BE2C (cell line): ENCODE measurements at regions not wholly inside any gene's neighbourhood (a gene's known extent, or its start where the extent isn't known, plus 50 kb on each side); places are given as distances from the start of the nearest gene placed in this dataset.

Experiments
- DNase-seq: peaks from one replicate; pipeline ENCODE4 v3.0.0-alpha.2; 2020
- H3K27me3 ChIP-seq: fragments of 250-450 bp; sonication (Bioruptor Pico); 2 replicates; pipeline ENCODE4 v1.5.1; 2020; ENCODE audit warnings: mild to moderate bottlenecking
- H3K36me3 ChIP-seq: fragments of 250-450 bp; sonication (Bioruptor Pico); 2 replicates; pipeline ENCODE4 v1.5.1; 2020; ENCODE audit warnings: mild to moderate bottlenecking
- H3K4me1 ChIP-seq: fragments of 250-450 bp; sonication (Bioruptor Pico); 2 replicates; pipeline ENCODE4 v1.5.1; 2020
- H3K4me3 ChIP-seq: 2 replicates; pipeline ENCODE4 v1.5.1; 2011; ENCODE audit warnings: low read depth, low read length
- H3K9me3 ChIP-seq: fragments of 250-450 bp; sonication (Bioruptor Pico); 2 replicates; pipeline ENCODE4 v1.5.1; 2020
- CTCF ChIP-seq: IDR thresholded peaks from 2 replicates; pipeline ENCODE4 v1.5.1; 2012; ENCODE audit warnings: mild to moderate bottlenecking, low read depth, low read length

GRCh38 chr22:26901198-26901816 is 243.9 kb downstream of the MIAT start:
- no peaks in the 10 kb centered on the region for H3K9me3 ChIP-seq
- H3K27me3 ChIP-seq, result no peaks in the 10 kb centered on the region; the same call in 1 of the 2 replicates
- H3K36me3 ChIP-seq, result no peaks in the 10 kb centered on the region
- no peak for DNase-seq
- no peak overlapping the region for H3K4me3 ChIP-seq
- no peaks in the 10 kb centered on the region for H3K4me1 ChIP-seq
- no peak for TF ChIP-seq CTCF

- H3K4me1 ChIP-seq, result no peaks in the 10 kb centered on the region
- DNase-seq, result no peak
- H3K36me3 ChIP-seq, result no peaks in the 10 kb centered on the region
- no peaks in the 10 kb centered on the region; the same call in 1 of the 2 replicates for H3K27me3 ChIP-seq
- no peaks in the 10 kb centered on the region for H3K9me3 ChIP-seq
- no peak for TF ChIP-seq CTCF
- H3K4me3 ChIP-seq, result no peak overlapping the region
Measured at GRCh38 chr22:26902401-26903029, 245.1 kb downstream of the MIAT start.

- no peaks in the 10 kb centered on the region; the same call in 1 of the 2 replicates for H3K27me3 ChIP-seq
- H3K4me3 ChIP-seq, result no peak overlapping the region
- H3K9me3 ChIP-seq, result no peaks in the 10 kb centered on the region
- H3K4me1 ChIP-seq, result no peaks in the 10 kb centered on the region
- TF ChIP-seq CTCF, result no peak
- DNase-seq, result no peak
- H3K36me3 ChIP-seq, result no peaks in the 10 kb centered on the region
Measured at GRCh38 chr22:26903030-26903856, 245.9 kb downstream of the MIAT start.

GRCh38 chr22:26904483-26904882 is 247.1 kb downstream of the MIAT start:
- no peak for TF ChIP-seq CTCF

GRCh38 chr22:26905076-26905475 is 247.7 kb downstream of the MIAT start:
- Histone ChIP-seq H3K36me3 (no peaks in the 10 kb centered on the region), H3K4me1 (no peaks in the 10 kb centered on the region), H3K4me3 (no peak overlapping the region), H3K27me3 (no peaks in the 10 kb centered on the region; the same call in 1 of the 2 replicates), H3K9me3 (no peaks in the 10 kb centered on the region)
- no peak for DNase-seq
- TF ChIP-seq CTCF, result no peak

More at GRCh38 chr22:26904483-26904882, 247.1 kb downstream of the MIAT start:
- Histone ChIP-seq H3K4me1 (no peaks in the 10 kb centered on the region), H3K4me3 (no peak overlapping the region), H3K36me3 (no peaks in the 10 kb centered on the region), H3K9me3 (no peaks in the 10 kb centered on the region), H3K27me3 (no peaks in the 10 kb centered on the region; the same call in 1 of the 2 replicates)
- no peak for DNase-seq

- no peak for TF ChIP-seq CTCF
- Histone ChIP-seq H3K36me3 (no peaks in the 10 kb centered on the region), H3K4me1 (no peaks in the 10 kb centered on the region), H3K9me3 (no peaks in the 10 kb centered on the region), H3K4me3 (no peak overlapping the region), H3K27me3 (no peaks in the 10 kb centered on the region; the same call in 1 of the 2 replicates)
- no peak for DNase-seq
Measured at GRCh38 chr22:26905640-26906039, 248.3 kb downstream of the MIAT start.
